ENCODE measurements at regions not wholly inside any gene's neighbourhood (a gene's known extent, or its start where the extent isn't known, plus 50 kb on each side); places are given as distances from the start of the nearest gene placed in this dataset.
"Not testable (repeated sequence)": the region's sequence is repeated elsewhere in the genome, so short reads cannot be mapped to it uniquely, and the experiment has no call there.

DNA sequence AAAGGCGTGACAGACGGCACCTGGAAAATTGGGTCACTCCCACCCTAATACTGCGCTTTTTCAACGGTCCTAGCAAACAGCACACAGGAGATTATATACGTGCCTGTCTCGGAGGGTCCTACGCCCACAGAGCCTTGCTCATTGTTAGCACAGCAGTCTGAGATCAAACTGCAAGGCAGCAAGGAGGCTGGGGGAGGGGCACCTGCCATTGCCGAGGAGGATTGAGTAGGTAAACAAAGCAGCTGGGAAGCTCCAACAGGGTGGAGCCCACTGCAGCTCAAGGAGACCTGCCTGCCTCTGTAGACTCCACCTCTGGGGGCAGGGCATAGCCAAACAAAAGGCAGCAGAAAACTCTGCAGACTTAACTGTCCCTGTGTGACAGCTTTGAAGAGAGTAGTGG, 543.0 kb upstream of the MIS18BP1 start:
- 90% methylated on average over 8 of the region's 8 CpGs; no CpG with 5 or more reads in 1 of the 2 experiments for WGBS, 2 experiments (ENCODE audit: extremely low coverage in 1 of 2, insufficient coverage in 1 of 2, insufficient read length in 1 of 2, insufficient replicate concordance in 2 of 2, low coverage in 1 of 2, low lambda C conversion rate in 2 of 2, missing lambda C conversion rate in 1 of 2)
- H3K79me1 ChIP-seq (ENCODE audit: low read depth, low read length); H3K56ac ChIP-seq (replicated peaks; ENCODE audit: insufficient read length, low read depth, low read length); H2BK15ac ChIP-seq (ENCODE audit: low read length); H3K4ac ChIP-seq (replicated peaks; ENCODE audit: insufficient read length, low read depth, low read length); H3K23ac ChIP-seq (ENCODE audit: insufficient read length); FAIRE-seq; H3K9ac ChIP-seq (replicated peaks in 1 of 4; ENCODE audit: extremely low read depth in 1 of 4, low read depth in 3 of 4, low read length in 3 of 4); H3K18ac ChIP-seq (ENCODE audit: extremely low read depth, low read length); H3K27ac ChIP-seq (ENCODE audit: low read depth, low read length); H2AK5ac ChIP-seq (ENCODE audit: low read depth, low read length); H3K23me2 ChIP-seq (ENCODE audit: low read depth, low read length); H4K20me1 ChIP-seq (replicated peaks in 1 of 2; ENCODE audit: control insufficient read depth in 1 of 2, insufficient read depth in 2 of 2, low read length in 2 of 2); H3K4me3 ChIP-seq (ENCODE audit: extremely low read depth in 1 of 4, insufficient read depth in 2 of 4, low read depth in 3 of 4, low read length in 4 of 4); H3K79me2 ChIP-seq (ENCODE audit: control insufficient read depth in 1 of 2, insufficient read depth in 2 of 2, low read length in 2 of 2); H3K36me3 ChIP-seq (ENCODE audit: control insufficient read depth in 2 of 4, insufficient read depth in 4 of 4, low read length in 3 of 4); H2BK5ac ChIP-seq (ENCODE audit: low read depth, low read length); H3K27me3 ChIP-seq (replicated peaks in 1 of 4; ENCODE audit: control insufficient read depth in 3 of 4, extremely low read depth in 1 of 4, insufficient read depth in 3 of 4, low read length in 3 of 4); H3K4me1 ChIP-seq (replicated peaks in 1 of 4; ENCODE audit: control insufficient read depth in 3 of 4, insufficient read depth in 4 of 4, low read length in 3 of 4); H4K5ac ChIP-seq (ENCODE audit: insufficient read length, low read depth, low read length); POLR2A ChIA-PET (ENCODE audit: partially characterized antibody); H3K14ac ChIP-seq (ENCODE audit: insufficient read length); H4K8ac ChIP-seq (ENCODE audit: extremely low read depth, insufficient read depth, low read length); H3K9me3 ChIP-seq (ENCODE audit: insufficient read depth in 2 of 2, low read depth in 1 of 2, low read length in 1 of 2); H2BK120ac ChIP-seq (replicated peaks; ENCODE audit: low read depth, low read length); H2BK20ac ChIP-seq (ENCODE audit: low read length); H4K91ac ChIP-seq (replicated peaks; ENCODE audit: insufficient read length, low read length); H2BK12ac ChIP-seq (ENCODE audit: low read depth, low read length): not testable (repeated sequence)
- peak overlapping the region in 1 of 2 experiments; percentile 11; a peak in 1 of 4 replicates for H3K4me2 ChIP-seq (ENCODE audit: insufficient read depth in 1 of 2, low read depth in 2 of 2, low read length in 2 of 2)
- CTCF ChIA-PET (ENCODE audit: partially characterized antibody), result interaction anchor here (1.8 kb wide), 1 partner anchor 80 kb away, joined by 4 read pairs; no protein-coding TSS in a partner anchor
- H2AFZ ChIP-seq (ENCODE audit: low read length), result 0 out of 2 replicates have a peak overlapping the region, but pooled peaks have one; percentile 21
- DNase-seq (ENCODE audit: low read depth in 1 of 2, low spot score in 2 of 2), result peak in 1 of 2 experiments; percentile 23
- TF ChIP-seq SP1 (IDR thresholded peaks at IDR 0.05; ENCODE audit: low read depth, low read length), result peak; percentile 42; the same call in 1 of the 2 replicates
- TF ChIP-seq ASH2L (IDR thresholded peaks at IDR 0.05; ENCODE audit: low read length), result peak; percentile 37

Data from H1 (cell line).